ENCODE measurements at regions not wholly inside any gene's neighbourhood (a gene's known extent, or its start where the extent isn't known, plus 50 kb on each side); places are given as distances from the start of the nearest gene placed in this dataset.
"Not testable (repeated sequence)": the region's sequence is repeated elsewhere in the genome, so short reads cannot be mapped to it uniquely, and the experiment has no call there.

DNA sequence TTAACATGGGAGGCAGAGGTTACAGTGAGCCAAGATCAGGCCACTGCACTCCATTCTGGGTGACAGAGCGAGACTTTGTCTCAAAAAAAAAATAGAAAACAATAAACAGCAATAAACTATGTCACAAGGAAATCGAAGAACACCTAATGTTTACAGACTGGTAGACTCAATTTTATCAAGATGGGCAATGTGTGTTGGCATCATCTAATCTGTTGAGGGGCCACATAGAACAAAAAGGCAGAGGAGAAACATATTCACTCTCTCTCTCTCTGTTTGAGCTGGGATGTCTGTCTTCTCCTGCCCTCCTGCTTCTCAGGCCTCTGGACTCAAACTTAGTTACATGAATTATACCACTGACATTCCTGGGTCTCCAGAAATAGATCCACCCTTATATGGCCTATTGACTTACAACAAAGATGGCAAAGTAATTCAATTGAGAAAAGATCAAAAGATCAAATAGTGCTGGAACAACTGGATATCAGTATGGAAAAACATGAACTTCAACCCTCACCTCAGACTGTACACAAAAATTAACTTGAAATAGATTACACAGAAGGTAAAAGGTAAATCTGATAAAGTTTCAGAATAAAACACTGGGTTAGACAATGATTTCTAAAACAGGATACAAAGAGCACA, 703.8 kb upstream of the CRIM1 start:
- no peak overlapping the region for H3K27ac ChIP-seq (ENCODE audit: low read depth, low read length)

DNA sequence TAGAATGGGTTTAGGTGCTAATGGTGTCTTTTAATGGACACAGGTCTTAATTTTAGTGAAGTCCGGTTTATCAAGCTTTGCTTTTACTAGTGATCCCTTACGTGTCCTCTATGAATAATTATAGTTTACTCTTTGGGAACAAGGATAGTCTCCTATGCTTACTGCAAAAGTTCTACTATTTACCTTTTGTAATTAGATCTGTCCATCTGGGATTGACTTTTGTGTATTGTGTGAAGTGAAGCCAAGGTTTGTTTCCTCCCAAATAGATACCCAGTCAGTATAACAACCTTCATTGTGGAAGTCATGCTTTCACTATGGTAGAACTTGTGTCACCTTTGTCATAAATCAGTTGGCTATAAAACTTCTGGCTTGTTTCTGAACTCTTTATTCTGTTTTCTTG, 740.9 kb upstream of the CRIM1 start:
- Histone ChIP-seq H3K27ac (ENCODE audit: low read depth, low read length) (no peak overlapping the region), H3K4me1 (ENCODE audit: insufficient read depth, low read length) (no peaks in the 10 kb centered on the region), H3K4me3 (ENCODE audit: low read depth in 1 of 2, low read length in 2 of 2) (no peak overlapping the region), H3K9ac (ENCODE audit: low read length) (no peak overlapping the region), H3K27me3 (ENCODE audit: control insufficient read depth in 1 of 2, insufficient read depth in 2 of 2, low read length in 2 of 2) (no peaks in the 10 kb centered on the region), H3K9me3 (ENCODE audit: low read length) (no peaks in the 10 kb centered on the region), H3K36me3 (ENCODE audit: insufficient read depth, low read length) (no peaks in the 10 kb centered on the region)

More for the DNA sequence above, 703.8 kb upstream of the CRIM1 start:
- H3K27me3 ChIP-seq (ENCODE audit: control insufficient read depth in 1 of 2, insufficient read depth in 2 of 2, low read length in 2 of 2), result no peaks in the 10 kb centered on the region
- H3K4me3 ChIP-seq (ENCODE audit: low read depth in 1 of 2, low read length in 2 of 2), result no peak overlapping the region
- no peak overlapping the region for H3K9ac ChIP-seq (ENCODE audit: low read length)
- H3K4me1 ChIP-seq (ENCODE audit: insufficient read depth, low read length), result no peaks in the 10 kb centered on the region
- no peaks in the 10 kb centered on the region for H3K36me3 ChIP-seq (ENCODE audit: insufficient read depth, low read length)
- no peaks in the 10 kb centered on the region for H3K9me3 ChIP-seq (ENCODE audit: low read length)

DNA sequence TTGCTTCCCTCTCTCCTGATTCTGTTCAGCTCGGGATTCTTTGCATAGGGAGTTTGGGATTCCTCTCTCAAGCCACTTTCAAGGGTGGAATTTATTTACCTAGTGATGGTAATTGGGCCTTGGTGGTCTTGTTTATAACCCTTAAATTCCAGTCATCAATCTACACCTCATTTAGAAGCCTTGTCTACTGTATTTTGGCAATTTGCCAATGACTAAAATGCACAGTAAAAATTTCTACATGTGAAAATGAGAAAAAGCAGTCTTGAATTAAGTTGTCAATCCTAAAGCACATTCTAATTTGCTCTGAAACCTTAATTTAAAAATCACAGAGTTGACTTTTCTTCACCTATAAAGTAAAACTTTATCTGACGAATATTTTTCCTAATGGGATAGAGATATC, 749.2 kb upstream of the CRIM1 start:
- Histone ChIP-seq H3K4me3 (ENCODE audit: low read depth in 1 of 2, low read length in 2 of 2) (no peak overlapping the region), H3K27ac (ENCODE audit: low read depth, low read length) (no peak overlapping the region), H3K4me1 (ENCODE audit: insufficient read depth, low read length) (no peaks in the 10 kb centered on the region), H3K9ac (ENCODE audit: low read length) (no peak overlapping the region), H3K9me3 (ENCODE audit: low read length) (no peaks in the 10 kb centered on the region), H3K36me3 (ENCODE audit: insufficient read depth, low read length) (no peaks in the 10 kb centered on the region), H3K27me3 (ENCODE audit: control insufficient read depth in 1 of 2, insufficient read depth in 2 of 2, low read length in 2 of 2) (no peaks in the 10 kb centered on the region)

DNA sequence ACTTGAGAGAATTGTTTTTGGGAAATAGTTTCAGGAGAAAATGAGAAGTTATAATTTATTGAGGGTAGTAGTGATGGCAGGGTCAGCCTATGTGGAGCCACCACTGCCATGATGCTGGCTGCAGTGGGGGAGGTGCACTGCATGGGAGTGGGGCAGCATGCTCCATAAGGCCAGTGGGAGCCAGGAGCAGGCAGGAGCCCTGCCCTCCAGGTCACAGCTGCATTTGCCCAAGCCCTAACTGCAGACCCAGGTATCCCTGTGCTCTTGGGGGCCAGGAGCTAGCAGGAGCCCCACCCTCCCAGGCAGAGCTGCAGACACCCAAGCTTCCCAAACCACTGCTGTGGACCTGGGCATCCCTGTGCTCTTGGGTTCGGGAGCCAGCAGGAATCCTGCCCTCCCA, 757.3 kb upstream of the CRIM1 start:
- Histone ChIP-seq H3K4me3 (ENCODE audit: low read depth in 1 of 2, low read length in 2 of 2) (no peak overlapping the region), H3K4me1 (ENCODE audit: insufficient read depth, low read length) (no peaks in the 10 kb centered on the region), H3K27ac (ENCODE audit: low read depth, low read length) (no peak overlapping the region), H3K27me3 (ENCODE audit: control insufficient read depth in 1 of 2, insufficient read depth in 2 of 2, low read length in 2 of 2) (no peaks in the 10 kb centered on the region), H3K36me3 (ENCODE audit: insufficient read depth, low read length) (no peaks in the 10 kb centered on the region), H3K9ac (ENCODE audit: low read length) (no peak overlapping the region), H3K9me3 (ENCODE audit: low read length) (no peaks in the 10 kb centered on the region)

DNA sequence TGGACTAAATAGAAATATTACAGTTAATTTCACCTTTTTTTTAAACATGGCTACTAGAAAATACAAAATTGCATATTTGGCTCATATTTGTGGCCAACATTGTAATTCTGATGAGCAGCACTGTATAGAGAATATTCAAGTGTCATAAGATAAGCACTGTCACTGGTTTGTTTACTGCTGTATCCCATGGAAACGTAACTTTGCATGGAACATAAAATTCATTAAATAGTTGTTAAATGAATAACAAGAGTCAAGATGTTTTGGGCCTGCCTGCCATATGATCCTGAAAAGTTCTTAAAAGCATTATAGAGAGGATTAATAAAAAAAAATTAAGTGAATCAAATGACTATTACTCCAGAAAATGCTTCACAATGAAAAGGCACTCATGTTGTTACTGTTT, 763.7 kb upstream of the CRIM1 start:
- no peak overlapping the region for H3K27ac ChIP-seq (ENCODE audit: low read depth, low read length)
- no peak overlapping the region for H3K9ac ChIP-seq (ENCODE audit: low read length)
- no peaks in the 10 kb centered on the region for H3K27me3 ChIP-seq (ENCODE audit: control insufficient read depth in 1 of 2, insufficient read depth in 2 of 2, low read length in 2 of 2)
- no peaks in the 10 kb centered on the region for H3K9me3 ChIP-seq (ENCODE audit: low read length)
- H3K4me1 ChIP-seq (ENCODE audit: insufficient read depth, low read length), result no peaks in the 10 kb centered on the region
- H3K36me3 ChIP-seq (ENCODE audit: insufficient read depth, low read length), result no peaks in the 10 kb centered on the region
- no peak overlapping the region for H3K4me3 ChIP-seq (ENCODE audit: low read depth in 1 of 2, low read length in 2 of 2)

DNA sequence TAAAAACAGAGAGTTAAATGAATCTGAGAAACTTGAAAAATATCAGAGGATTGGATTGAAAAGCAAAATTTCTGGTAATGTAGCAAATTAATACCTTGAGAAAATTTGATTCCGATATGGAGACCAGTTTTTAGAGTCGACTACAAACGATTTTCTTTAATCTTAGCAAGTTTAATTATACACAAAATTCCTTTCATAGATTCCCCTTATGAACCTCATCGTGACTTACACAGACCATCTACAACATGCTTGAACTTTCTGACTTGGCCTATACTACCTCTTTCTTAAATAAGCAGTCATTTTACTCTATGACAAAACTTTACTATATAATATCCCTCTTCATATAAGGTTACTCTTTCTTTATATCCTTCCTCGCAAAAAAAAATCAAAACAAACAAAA, 769.6 kb upstream of the CRIM1 start:
- Histone ChIP-seq H3K27ac (ENCODE audit: low read depth, low read length) (no peak overlapping the region), H3K27me3 (ENCODE audit: control insufficient read depth in 1 of 2, insufficient read depth in 2 of 2, low read length in 2 of 2) (no peaks in the 10 kb centered on the region), H3K9me3 (ENCODE audit: low read length) (no peaks in the 10 kb centered on the region), H3K4me1 (ENCODE audit: insufficient read depth, low read length) (no peaks in the 10 kb centered on the region), H3K36me3 (ENCODE audit: insufficient read depth, low read length) (no peaks in the 10 kb centered on the region), H3K9ac (ENCODE audit: low read length) (no peak overlapping the region), H3K4me3 (ENCODE audit: low read depth in 1 of 2, low read length in 2 of 2) (no peak overlapping the region)

DNA sequence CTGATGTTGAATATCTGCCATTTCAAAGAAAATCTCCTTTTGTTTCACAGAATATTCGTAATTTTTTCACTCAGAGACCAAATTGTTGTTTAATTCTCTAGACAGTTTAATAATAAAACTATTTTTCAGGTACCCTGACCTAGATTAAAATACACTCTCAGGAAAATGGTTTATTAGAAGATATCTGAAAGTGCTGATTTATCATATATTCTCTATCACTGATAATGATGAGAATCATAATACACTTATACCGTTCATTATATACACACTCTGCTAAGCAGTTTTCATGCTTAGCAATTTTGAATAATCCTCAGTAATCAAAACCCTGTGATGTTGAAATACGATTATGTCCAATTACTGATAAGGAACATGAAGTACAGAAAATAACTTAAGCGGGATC, 772.9 kb upstream of the CRIM1 start:
- Histone ChIP-seq H3K27me3 (ENCODE audit: control insufficient read depth in 1 of 2, insufficient read depth in 2 of 2, low read length in 2 of 2) (no peaks in the 10 kb centered on the region), H3K4me3 (ENCODE audit: low read depth in 1 of 2, low read length in 2 of 2) (no peak overlapping the region), H3K36me3 (ENCODE audit: insufficient read depth, low read length) (no peaks in the 10 kb centered on the region), H3K9me3 (ENCODE audit: low read length) (no peaks in the 10 kb centered on the region), H3K9ac (ENCODE audit: low read length) (no peak overlapping the region), H3K4me1 (ENCODE audit: insufficient read depth, low read length) (no peaks in the 10 kb centered on the region), H3K27ac (ENCODE audit: low read depth, low read length) (no peak overlapping the region)

DNA sequence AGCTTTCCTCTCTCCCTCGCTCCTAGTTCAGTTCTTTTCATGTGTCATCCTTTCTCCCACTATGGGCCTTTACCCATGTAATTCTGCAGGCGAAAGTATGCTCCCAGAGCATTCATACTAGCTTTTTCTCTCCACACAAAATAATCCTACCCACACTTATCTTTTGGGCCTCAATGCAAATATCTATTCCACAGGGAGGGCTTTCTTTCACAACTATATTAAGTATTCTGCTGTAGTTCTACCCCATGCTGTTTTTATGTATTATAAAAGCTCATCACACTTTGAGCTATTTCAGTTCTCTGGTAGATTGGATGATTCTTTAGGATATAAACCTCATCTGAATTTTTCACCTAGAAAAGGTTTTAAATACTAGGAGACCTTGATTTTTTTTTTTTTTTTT, 774.6 kb upstream of the CRIM1 start:
- Histone ChIP-seq H3K9ac (ENCODE audit: low read length) (no peak overlapping the region), H3K27me3 (ENCODE audit: control insufficient read depth in 1 of 2, insufficient read depth in 2 of 2, low read length in 2 of 2) (no peaks in the 10 kb centered on the region), H3K27ac (ENCODE audit: low read depth, low read length) (no peak overlapping the region), H3K4me1 (ENCODE audit: insufficient read depth, low read length) (no peaks in the 10 kb centered on the region), H3K9me3 (ENCODE audit: low read length) (no peaks in the 10 kb centered on the region), H3K36me3 (ENCODE audit: insufficient read depth, low read length) (no peaks in the 10 kb centered on the region), H3K4me3 (ENCODE audit: low read depth in 1 of 2, low read length in 2 of 2) (no peak overlapping the region)

DNA sequence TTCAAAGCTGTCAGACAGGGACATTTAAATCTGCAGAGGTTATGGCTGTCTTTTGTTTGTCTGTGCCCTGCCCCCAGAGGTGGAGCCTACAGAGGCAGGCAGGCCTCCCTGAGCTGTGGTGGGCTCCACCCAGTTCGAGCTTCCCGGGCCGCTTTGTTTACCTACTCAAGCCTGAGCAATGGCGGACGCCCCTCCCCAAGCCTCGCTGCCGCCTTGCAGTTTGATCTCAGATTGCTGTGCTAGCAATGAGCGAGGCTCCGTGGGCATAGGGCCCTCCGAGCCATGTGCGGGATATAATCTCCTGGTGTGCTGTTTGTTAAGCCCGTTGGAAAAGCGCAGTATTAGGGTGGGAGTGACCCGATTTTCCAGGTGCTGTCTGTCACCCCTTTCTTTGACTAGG, 787.0 kb upstream of the CRIM1 start:
- H3K4me1 ChIP-seq (ENCODE audit: insufficient read depth, low read length); H3K27ac ChIP-seq (ENCODE audit: low read depth, low read length); H3K9ac ChIP-seq (ENCODE audit: low read length); H3K9me3 ChIP-seq (ENCODE audit: low read length); H3K4me3 ChIP-seq (ENCODE audit: low read depth in 1 of 2, low read length in 2 of 2); H3K27me3 ChIP-seq (ENCODE audit: control insufficient read depth in 1 of 2, insufficient read depth in 2 of 2, low read length in 2 of 2); H3K36me3 ChIP-seq (ENCODE audit: insufficient read depth, low read length): not testable (repeated sequence)

DNA sequence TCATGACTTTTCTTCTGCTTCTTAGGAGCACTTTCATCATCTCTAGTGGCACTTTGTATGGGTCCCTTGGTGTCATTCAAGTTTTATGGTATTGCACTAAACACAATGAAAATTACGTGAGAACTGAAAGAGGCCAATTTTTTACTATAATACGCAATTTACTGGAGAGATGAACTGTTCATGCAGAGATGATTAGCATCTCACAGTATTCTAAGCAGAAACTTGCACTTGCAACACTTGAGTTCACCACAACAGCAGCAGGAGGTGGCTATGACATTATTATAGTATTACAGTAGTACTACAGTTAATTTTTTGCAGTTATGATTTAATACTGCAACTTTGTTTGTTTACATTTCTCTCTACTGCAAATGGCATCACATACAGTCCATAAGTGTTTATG, 793.1 kb upstream of the CRIM1 start:
- no peaks in the 10 kb centered on the region for H3K9me3 ChIP-seq (ENCODE audit: low read length)
- no peak overlapping the region for H3K9ac ChIP-seq (ENCODE audit: low read length)
- H3K4me1 ChIP-seq (ENCODE audit: insufficient read depth, low read length), result no peaks in the 10 kb centered on the region
- H3K27ac ChIP-seq (ENCODE audit: low read depth, low read length), result no peak overlapping the region
- H3K4me3 ChIP-seq (ENCODE audit: low read depth in 1 of 2, low read length in 2 of 2), result no peak overlapping the region
- no peaks in the 10 kb centered on the region for H3K36me3 ChIP-seq (ENCODE audit: insufficient read depth, low read length)
- H3K27me3 ChIP-seq (ENCODE audit: control insufficient read depth in 1 of 2, insufficient read depth in 2 of 2, low read length in 2 of 2), result no peaks in the 10 kb centered on the region

DNA sequence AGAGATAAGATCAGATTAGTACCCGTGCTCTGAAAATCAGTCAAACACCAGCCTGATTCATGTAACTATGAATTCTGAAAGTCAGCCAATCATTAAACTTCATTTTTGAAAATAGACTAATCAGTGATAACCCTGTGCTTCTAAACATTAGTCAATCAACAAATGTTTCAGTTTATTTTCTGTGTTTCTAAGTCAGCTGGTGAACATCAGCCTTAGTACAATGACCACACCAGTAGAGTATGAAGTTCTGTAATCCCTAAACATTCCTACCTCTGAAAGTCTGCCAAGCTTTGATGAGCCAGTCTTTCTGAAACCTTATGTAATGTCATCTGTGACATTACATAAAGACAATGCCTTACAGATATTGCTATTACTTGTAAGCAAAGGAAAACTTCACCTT, 807.4 kb upstream of the CRIM1 start:
- Histone ChIP-seq H3K27ac (ENCODE audit: low read depth, low read length) (no peak overlapping the region), H3K36me3 (ENCODE audit: insufficient read depth, low read length) (no peaks in the 10 kb centered on the region), H3K4me3 (ENCODE audit: low read depth in 1 of 2, low read length in 2 of 2) (no peak overlapping the region), H3K4me1 (ENCODE audit: insufficient read depth, low read length) (no peaks in the 10 kb centered on the region), H3K9ac (ENCODE audit: low read length) (no peak overlapping the region), H3K27me3 (ENCODE audit: control insufficient read depth in 1 of 2, insufficient read depth in 2 of 2, low read length in 2 of 2) (no peaks in the 10 kb centered on the region), H3K9me3 (ENCODE audit: low read length) (no peaks in the 10 kb centered on the region)

DNA sequence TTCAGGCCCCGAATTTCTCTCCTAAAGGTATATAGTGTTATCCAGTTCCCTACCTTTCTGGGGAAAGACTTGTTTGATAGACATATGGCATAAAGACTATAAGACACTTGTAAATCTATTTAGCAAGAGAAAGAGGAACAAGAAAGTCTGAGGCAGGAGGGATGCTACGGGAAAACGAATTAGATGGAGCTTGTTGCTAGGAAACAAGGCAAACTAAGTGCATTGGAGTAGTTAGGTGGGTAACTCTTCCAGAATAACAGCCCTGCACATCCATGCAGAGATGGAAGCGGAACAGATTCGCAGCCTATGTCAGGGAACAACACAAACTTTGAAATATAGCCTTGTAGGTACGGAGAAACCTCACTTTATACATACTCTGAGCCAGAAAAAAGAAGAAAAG, 810.3 kb upstream of the CRIM1 start:
- Histone ChIP-seq H3K9ac (ENCODE audit: low read length) (no peak overlapping the region), H3K9me3 (ENCODE audit: low read length) (no peaks in the 10 kb centered on the region), H3K4me1 (ENCODE audit: insufficient read depth, low read length) (no peaks in the 10 kb centered on the region)

More for the DNA sequence above, 810.3 kb upstream of the CRIM1 start:
- Histone ChIP-seq H3K27ac (ENCODE audit: low read depth, low read length) (no peak overlapping the region), H3K36me3 (ENCODE audit: insufficient read depth, low read length) (no peaks in the 10 kb centered on the region), H3K27me3 (ENCODE audit: control insufficient read depth in 1 of 2, insufficient read depth in 2 of 2, low read length in 2 of 2) (no peaks in the 10 kb centered on the region), H3K4me3 (ENCODE audit: low read depth in 1 of 2, low read length in 2 of 2) (no peak overlapping the region)

Data from muscle layer of colon (tissue), 2 donors.